Activated T-helper 9 cell treated with anti-CD3 and anti-CD28 coated beads, Interleukin-2, amount 50 U/mL, for 16 hours (primary cell): ENCODE measurements at regions not wholly inside any gene's neighbourhood (a gene's known extent, or its start where the extent isn't known, plus 50 kb on each side); places are given as distances from the start of the nearest gene placed in this dataset.

Source experiments
- DNase-seq: peaks from one replicate; pipeline ENCODE4 v3.0.0-alpha.2; 2020; ENCODE audit warnings: low read depth

- no peak for DNase-seq
Measured at GRCh38 chr13:106173346-106173745, 362.1 kb downstream of the EFNB2 start.

GRCh38 chr13:106172176-106172905 lies 363.1 kb downstream of the EFNB2 start:
- no peak for DNase-seq

GRCh38 chr13:106163426-106163825 lies 372.0 kb downstream of the EFNB2 start:
- DNase-seq: no peak

GRCh38 chr13:106161146-106161545 lies 374.3 kb downstream of the EFNB2 start:
- no peak for DNase-seq

GRCh38 chr13:106159295-106160195 lies 375.9 kb downstream of the EFNB2 start:
- DNase-seq: no peak

GRCh38 chr13:106156468-106156867 lies 379.0 kb downstream of the EFNB2 start:
- no peak for DNase-seq

- no peak for DNase-seq
Measured at GRCh38 chr13:106155411-106155810, 380.1 kb downstream of the EFNB2 start.

GRCh38 chr13:106153876-106154275 lies 381.6 kb downstream of the EFNB2 start:
- DNase-seq: no peak

- DNase-seq: no peak
Measured at GRCh38 chr13:106153041-106153440, 382.4 kb downstream of the EFNB2 start.

GRCh38 chr13:106152047-106152446 lies 383.4 kb downstream of the EFNB2 start:
- no peak for DNase-seq

GRCh38 chr13:106151056-106151699 lies 384.3 kb downstream of the EFNB2 start:
- DNase-seq: no peak

- no peak for DNase-seq
Measured at GRCh38 chr13:106145997-106146864, 389.2 kb downstream of the EFNB2 start.

GRCh38 chr13:106145070-106145469 lies 390.4 kb downstream of the EFNB2 start:
- no peak for DNase-seq

GRCh38 chr13:106143930-106144709 lies 391.3 kb downstream of the EFNB2 start:
- no peak for DNase-seq

- DNase-seq: no peak
Measured at GRCh38 chr13:106143392-106143791, 392.1 kb downstream of the EFNB2 start.

GRCh38 chr13:106140476-106140875 lies 395.0 kb downstream of the EFNB2 start:
- no peak for DNase-seq

- no peak for DNase-seq
Measured at GRCh38 chr13:106139942-106140341, 395.5 kb downstream of the EFNB2 start.

GRCh38 chr13:106139377-106139776 lies 396.1 kb downstream of the EFNB2 start:
- DNase-seq: no peak

GRCh38 chr13:106138620-106139019 lies 396.8 kb downstream of the EFNB2 start:
- DNase-seq: no peak

- DNase-seq: no peak
Measured at GRCh38 chr13:106133025-106133424, 402.4 kb downstream of the EFNB2 start.

- no peak for DNase-seq
Measured at GRCh38 chr13:106132216-106132615, 403.2 kb downstream of the EFNB2 start.
